ENCODE measurements at regions not wholly inside any gene's neighbourhood (a gene's known extent, or its start where the extent isn't known, plus 50 kb on each side); places are given as distances from the start of the nearest gene placed in this dataset.

GRCh38 chr12:75959506-75959905 lies 72.1 kb downstream of the PHLDA1 start:
- Histone ChIP-seq H3K27ac (no peak overlapping the region), H3K36me3 (no peaks in the 10 kb centered on the region), H3K4me3 (no peak overlapping the region), H3K9me3 (no peaks in the 10 kb centered on the region), H3K27me3 (no peaks in the 10 kb centered on the region), H3K4me1 (no peaks in the 10 kb centered on the region)
- WGBS, 2 donors: 62 to 67% methylated on average over 2 of the region's 2 CpGs
- no peak for DNase-seq (ENCODE audit: low spot score in 2 of 2)
- TF ChIP-seq POLR2A (IDR thresholded peaks at IDR 0.05) (no peak), CTCF (IDR thresholded peaks at IDR 0.05) (no peak), EP300 (IDR thresholded peaks at IDR 0.05) (no peak)

- Histone ChIP-seq H3K36me3 (no peaks in the 10 kb centered on the region), H3K4me3 (no peak overlapping the region), H3K27ac (no peak overlapping the region), H3K9me3 (no peaks in the 10 kb centered on the region), H3K4me1 (peaks cover 0 to 1% (median 0%) of the 10 kb centered on the region in 4 donors), H3K27me3 (no peaks in the 10 kb centered on the region)
- TF ChIP-seq EP300 (IDR thresholded peaks at IDR 0.05) (no peak), CTCF (IDR thresholded peaks at IDR 0.05) (no peak), POLR2A (IDR thresholded peaks at IDR 0.05) (no peak)
- 68 to 73% methylated on average over 2 of the region's 2 CpGs for WGBS, 2 donors
- no peak for DNase-seq (ENCODE audit: low spot score in 2 of 2)
Measured at GRCh38 chr12:75959060-75959459, 72.5 kb downstream of the PHLDA1 start.

GRCh38 chr12:75955251-75955650 lies 76.3 kb downstream of the PHLDA1 start:
- no peaks in the 10 kb centered on the region for H3K36me3 ChIP-seq
- WGBS, 2 donors: 82 to 89% methylated on average over 3 of the region's 3 CpGs
- no peaks in the 10 kb centered on the region for H3K9me3 ChIP-seq
- TF ChIP-seq EP300 (IDR thresholded peaks at IDR 0.05) (no peak), CTCF (IDR thresholded peaks at IDR 0.05) (no peak), POLR2A (IDR thresholded peaks at IDR 0.05) (no peak)
- no peak overlapping the region for H3K4me3 ChIP-seq
- no peaks in the 10 kb centered on the region for H3K27me3 ChIP-seq
- DNase-seq (ENCODE audit: low spot score in 2 of 2): no peak
- H3K27ac ChIP-seq: no peak overlapping the region
- H3K4me1 ChIP-seq: peaks cover 0 to 12% (median 0%) of the 10 kb centered on the region in 4 donors

- 98% methylated on average over 2 of the region's 2 CpGs for WGBS, 2 donors
Measured at GRCh38 chr12:75954749-75955148, 76.8 kb downstream of the PHLDA1 start.

GRCh38 chr12:75954041-75954440 lies 77.5 kb downstream of the PHLDA1 start:
- Histone ChIP-seq H3K27ac (no peak overlapping the region), H3K4me1 (peaks cover 0 to 12% (median 0%) of the 10 kb centered on the region in 4 donors), H3K4me3 (no peak overlapping the region), H3K27me3 (no peaks in the 10 kb centered on the region), H3K9me3 (no peaks in the 10 kb centered on the region), H3K36me3 (no peaks in the 10 kb centered on the region)
- 58 to 73% methylated on average over 3 of the region's 3 CpGs for WGBS, 2 donors
- TF ChIP-seq POLR2A (IDR thresholded peaks at IDR 0.05) (no peak), CTCF (IDR thresholded peaks at IDR 0.05) (no peak), EP300 (IDR thresholded peaks at IDR 0.05) (no peak)
- no peak for DNase-seq (ENCODE audit: low spot score in 2 of 2)

More at GRCh38 chr12:75954749-75955148, 76.8 kb downstream of the PHLDA1 start:
- peaks cover 0 to 12% (median 0%) of the 10 kb centered on the region in 4 donors for H3K4me1 ChIP-seq
- H3K9me3 ChIP-seq: no peaks in the 10 kb centered on the region
- TF ChIP-seq POLR2A (IDR thresholded peaks at IDR 0.05) (no peak), EP300 (IDR thresholded peaks at IDR 0.05) (no peak), CTCF (IDR thresholded peaks at IDR 0.05) (no peak)
- no peak overlapping the region for H3K4me3 ChIP-seq
- H3K27ac ChIP-seq: no peak overlapping the region
- no peaks in the 10 kb centered on the region for H3K36me3 ChIP-seq
- DNase-seq (ENCODE audit: low spot score in 2 of 2): no peak
- H3K27me3 ChIP-seq: no peaks in the 10 kb centered on the region
